Peyer's patch (tissue), 4 donors: ENCODE measurements at regions not wholly inside any gene's neighbourhood (a gene's known extent, or its start where the extent isn't known, plus 50 kb on each side); places are given as distances from the start of the nearest gene placed in this dataset.

ENCODE experiments used
- DNase-seq, 3 donors: peaks; one replicate each; pipeline ENCODE4 v3.0.0-alpha.2; 2017 to 2019
- H3K27ac ChIP-seq, 4 donors: fragments of 200-600 bp; sonication (generic); one replicate each; pipeline ENCODE4 v1.5.1; 2016 to 2019
- H3K27me3 ChIP-seq, 2 donors: fragments of 200-600 bp; sonication (generic); one replicate each; pipeline ENCODE4 v1.5.1; 2019
- H3K36me3 ChIP-seq, 3 donors: fragments of 200-600 bp; sonication (generic); one replicate each; pipeline ENCODE4 v1.5.1; 2016 to 2019
- H3K4me1 ChIP-seq, 4 donors: fragments of 200-600 bp; sonication (generic); one replicate each; pipeline ENCODE4 v1.5.1; 2016 to 2019
- H3K4me3 ChIP-seq, 4 donors: fragments of 200-600 bp; sonication (generic); 1 replicate in 3 of 4; 2 replicates in 1 of 4; pipeline ENCODE4 v1.5.1; 2016 to 2019; ENCODE audit warnings: mild to moderate bottlenecking in 1 of 4
- H3K9me3 ChIP-seq, 4 donors: fragments of 200-600 bp; sonication (generic); one replicate each; pipeline ENCODE4 v1.5.1; 2016 to 2019; ENCODE audit warnings: mild to moderate bottlenecking in 1 of 4
- CTCF ChIP-seq, 6 experiments: fragments of 450-650 bp in 4 of 6; fragments of 200-600 bp in 2 of 6; sonication (generic) in 1 of 6; IDR thresholded peaks; one replicate each; pipeline ENCODE4 v1.5.1; 2017 to 2019; ENCODE audit warnings: antibody characterized with exemption in 6 of 6, mild to moderate bottlenecking in 3 of 6, moderate library complexity in 1 of 6
- POLR2A ChIP-seq, 2 donors: fragments of 450-650 bp; IDR thresholded peaks; one replicate each; pipeline ENCODE4 v1.5.1; 2017; ENCODE audit warnings: antibody characterized with exemption in 2 of 2, mild to moderate bottlenecking in 2 of 2, moderate library complexity in 2 of 2

GRCh38 chr1:116313776-116314175 is 59.3 kb upstream of the ATP1A1 start:
- Histone ChIP-seq H3K36me3 (no peaks in the 10 kb centered on the region), H3K27me3 (no peaks in the 10 kb centered on the region), H3K4me1 (peaks cover 0 to 19% (median 0%) of the 10 kb centered on the region in 4 donors), H3K27ac (no peak overlapping the region), H3K9me3 (no peaks in the 10 kb centered on the region), H3K4me3 (no peak overlapping the region)
- DNase-seq, result no peak
- no peak for TF ChIP-seq CTCF (IDR thresholded peaks at IDR 0.05)
- no peak for TF ChIP-seq POLR2A (IDR thresholded peaks at IDR 0.05)

- H3K9me3 ChIP-seq, result no peaks in the 10 kb centered on the region
- H3K27ac ChIP-seq, result no peak overlapping the region
- TF ChIP-seq POLR2A (IDR thresholded peaks at IDR 0.05) (no peak), CTCF (IDR thresholded peaks at IDR 0.05) (no peak)
- peak in 1 of 3 donors; percentile 58 for DNase-seq
- H3K4me1 ChIP-seq, result peaks cover 0 to 19% (median 0%) of the 10 kb centered on the region in 4 donors
- H3K36me3 ChIP-seq, result no peaks in the 10 kb centered on the region
- no peaks in the 10 kb centered on the region for H3K27me3 ChIP-seq
- H3K4me3 ChIP-seq, result no peak overlapping the region
Measured at GRCh38 chr1:116314305-116314919, 58.6 kb upstream of the ATP1A1 start.

DNA sequence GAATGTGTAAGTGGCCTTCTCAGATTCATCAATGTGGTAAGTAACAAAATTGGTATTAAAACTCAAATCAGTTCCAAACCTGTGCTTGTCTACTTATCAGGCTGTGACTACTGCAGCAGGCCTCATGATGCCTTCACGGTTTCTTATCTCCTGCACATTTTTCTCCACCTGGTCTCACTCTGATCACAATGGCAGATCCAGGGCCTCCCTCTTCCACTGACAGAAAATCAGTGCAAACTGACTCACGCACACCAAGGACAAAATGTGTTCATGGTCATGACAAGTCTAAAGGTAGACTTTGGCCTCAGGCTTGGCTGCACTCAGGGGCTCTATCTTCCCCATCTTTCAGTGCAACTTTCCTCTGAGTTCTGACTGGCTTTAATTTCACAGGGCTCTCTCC is 56.7 kb upstream of the ATP1A1 start:
- no peaks in the 10 kb centered on the region for H3K27me3 ChIP-seq
- H3K36me3 ChIP-seq, result no peaks in the 10 kb centered on the region
- DNase-seq, result peak in 1 of 3 donors; percentile 71
- peak overlapping the region in 2 of 4 donors; percentile 36 to 78 for H3K27ac ChIP-seq
- H3K9me3 ChIP-seq, result no peaks in the 10 kb centered on the region
- no peak overlapping the region for H3K4me3 ChIP-seq
- H3K4me1 ChIP-seq, result peaks cover 0 to 26% (median 0%) of the 10 kb centered on the region in 4 donors
- TF ChIP-seq POLR2A (IDR thresholded peaks at IDR 0.05) (no peak), CTCF (IDR thresholded peaks at IDR 0.05) (no peak)

DNA sequence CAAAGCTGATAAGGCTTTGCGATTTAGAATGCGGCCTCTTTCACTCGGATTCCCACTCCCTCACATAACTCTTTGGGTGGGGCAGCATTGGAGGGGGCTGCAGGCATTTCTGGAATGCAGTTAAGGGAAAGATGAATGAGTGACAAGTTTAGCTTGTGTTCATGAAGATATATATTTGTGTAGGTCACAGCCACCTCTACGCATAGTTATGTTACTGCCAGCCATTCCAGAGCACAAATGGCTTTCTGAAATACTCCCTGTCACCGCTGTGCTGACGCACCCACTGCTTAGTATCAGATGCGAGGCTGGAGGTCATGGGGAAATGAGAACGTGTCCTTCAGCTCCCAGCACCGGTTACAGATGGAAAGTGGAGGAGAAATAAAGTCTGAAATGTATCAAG is 54.1 kb upstream of the ATP1A1 start:
- Histone ChIP-seq H3K27ac (peak overlapping the region in 1 of 4 donors; percentile 31), H3K36me3 (no peaks in the 10 kb centered on the region), H3K4me1 (peaks cover 0 to 23% (median 0%) of the 10 kb centered on the region in 4 donors), H3K27me3 (no peaks in the 10 kb centered on the region), H3K4me3 (no peak overlapping the region), H3K9me3 (no peaks in the 10 kb centered on the region)
- TF ChIP-seq POLR2A (IDR thresholded peaks at IDR 0.05) (no peak), CTCF (IDR thresholded peaks at IDR 0.05) (peak in 1 of 6 experiments; percentile 25)
- no peak for DNase-seq

DNA sequence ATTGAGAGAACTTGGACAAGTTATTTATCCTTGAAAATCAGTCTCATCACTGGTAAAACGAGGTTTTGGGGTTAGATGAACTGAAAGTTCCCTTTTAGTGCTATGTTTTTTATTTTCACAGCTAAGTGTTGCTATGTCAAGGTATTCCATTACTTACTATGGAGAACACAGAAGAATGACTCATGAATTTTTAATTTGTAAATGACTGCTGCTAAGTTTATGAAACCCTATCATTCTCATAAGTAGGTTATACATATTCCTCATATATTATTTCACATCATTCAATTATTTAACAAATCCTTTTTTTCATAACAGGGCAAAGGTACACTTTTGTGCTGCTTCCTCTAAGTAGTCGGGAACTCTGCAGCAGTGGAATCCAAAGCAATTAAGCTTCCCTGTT is 52.2 kb upstream of the ATP1A1 start:
- Histone ChIP-seq H3K27me3 (no peaks in the 10 kb centered on the region), H3K4me1 (peaks cover 0 to 34% (median 6%) of the 10 kb centered on the region in 4 donors), H3K9me3 (no peaks in the 10 kb centered on the region), H3K27ac (peak overlapping the region in 1 of 4 donors; percentile 56), H3K36me3 (no peaks in the 10 kb centered on the region), H3K4me3 (no peak overlapping the region)
- TF ChIP-seq CTCF (IDR thresholded peaks at IDR 0.05) (no peak), POLR2A (IDR thresholded peaks at IDR 0.05) (no peak)
- DNase-seq, result no peak
